ENCODE measurements at regions not wholly inside any gene's neighbourhood (a gene's known extent, or its start where the extent isn't known, plus 50 kb on each side); places are given as distances from the start of the nearest gene placed in this dataset.

DNA sequence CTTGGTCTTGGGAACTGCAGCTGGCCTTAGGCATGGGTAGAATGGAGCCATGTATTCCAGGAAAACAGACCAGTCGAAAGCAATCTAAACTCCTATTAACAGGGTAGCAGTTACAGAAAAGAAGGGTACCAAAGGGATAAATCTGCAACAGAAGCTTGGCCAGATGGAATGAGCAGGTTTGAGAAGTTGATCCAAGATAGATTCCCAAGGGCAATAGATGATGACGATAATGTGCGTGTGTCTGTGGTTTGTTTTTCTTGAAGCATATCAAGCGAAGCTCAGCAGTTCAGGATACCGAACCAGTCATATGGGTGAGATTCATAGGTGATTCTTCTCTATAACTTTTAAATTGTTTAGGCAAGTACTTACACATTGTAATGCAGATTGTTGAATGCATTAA is 203.8 kb upstream of the SEMA6D start:
- DNase-seq (ENCODE audit: low spot score), result no peak
- Histone ChIP-seq H3K27ac (no peak overlapping the region), H3K4me3 (no peak overlapping the region)
- TF ChIP-seq, protein P1, sequence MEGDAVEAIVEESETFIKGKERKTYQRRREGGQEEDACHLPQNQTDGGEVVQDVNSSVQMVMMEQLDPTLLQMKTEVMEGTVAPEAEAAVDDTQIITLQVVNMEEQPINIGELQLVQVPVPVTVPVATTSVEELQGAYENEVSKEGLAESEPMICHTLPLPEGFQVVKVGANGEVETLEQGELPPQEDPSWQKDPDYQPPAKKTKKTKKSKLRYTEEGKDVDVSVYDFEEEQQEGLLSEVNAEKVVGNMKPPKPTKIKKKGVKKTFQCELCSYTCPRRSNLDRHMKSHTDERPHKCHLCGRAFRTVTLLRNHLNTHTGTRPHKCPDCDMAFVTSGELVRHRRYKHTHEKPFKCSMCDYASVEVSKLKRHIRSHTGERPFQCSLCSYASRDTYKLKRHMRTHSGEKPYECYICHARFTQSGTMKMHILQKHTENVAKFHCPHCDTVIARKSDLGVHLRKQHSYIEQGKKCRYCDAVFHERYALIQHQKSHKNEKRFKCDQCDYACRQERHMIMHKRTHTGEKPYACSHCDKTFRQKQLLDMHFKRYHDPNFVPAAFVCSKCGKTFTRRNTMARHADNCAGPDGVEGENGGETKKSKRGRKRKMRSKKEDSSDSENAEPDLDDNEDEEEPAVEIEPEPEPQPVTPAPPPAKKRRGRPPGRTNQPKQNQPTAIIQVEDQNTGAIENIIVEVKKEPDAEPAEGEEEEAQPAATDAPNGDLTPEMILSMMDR (IDR thresholded peaks at IDR 0.05), result no peak

GRCh38 chr15:47514200-47514652 is 203.1 kb upstream of the SEMA6D start:
- Histone ChIP-seq H3K27ac (no peak overlapping the region), H3K4me3 (no peak overlapping the region)
- TF ChIP-seq, protein P1 (IDR thresholded peaks at IDR 0.05), result no peak
- no peak for DNase-seq (ENCODE audit: low spot score)

GRCh38 chr15:47516558-47516957 is 200.7 kb upstream of the SEMA6D start:
- TF ChIP-seq, protein P1 (IDR thresholded peaks at IDR 0.05), result no peak
- no peak for DNase-seq (ENCODE audit: low spot score)
- no peak overlapping the region for H3K4me3 ChIP-seq
- H3K27ac ChIP-seq, result no peak overlapping the region

DNA sequence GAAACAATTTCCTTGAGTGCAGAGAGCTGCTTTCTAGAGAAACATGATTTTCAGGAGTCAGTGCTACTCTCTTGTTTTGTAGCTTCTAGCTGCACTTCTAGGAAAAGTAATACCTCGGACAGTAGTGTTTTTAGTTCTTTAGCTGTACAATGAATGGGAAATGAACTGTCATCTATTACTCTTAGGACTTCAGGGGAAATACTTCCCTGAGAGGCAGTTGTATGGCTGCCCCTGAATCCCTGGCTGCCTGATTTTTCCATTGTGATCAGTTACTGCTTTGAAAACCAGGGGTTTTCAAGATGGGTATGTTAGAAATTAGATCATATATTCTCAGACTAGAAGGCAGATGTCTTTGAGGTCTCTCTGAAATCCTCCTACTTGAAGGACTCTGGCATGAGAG is 200.3 kb upstream of the SEMA6D start:
- Histone ChIP-seq H3K27ac (no peak overlapping the region), H3K4me3 (no peak overlapping the region)
- TF ChIP-seq, protein P1 (IDR thresholded peaks at IDR 0.05), result no peak
- no peak for DNase-seq (ENCODE audit: low spot score)

- TF ChIP-seq, protein P1 (IDR thresholded peaks at IDR 0.05), result no peak
- H3K27ac ChIP-seq, result no peak overlapping the region
- no peak for DNase-seq (ENCODE audit: low spot score)
- no peak overlapping the region for H3K4me3 ChIP-seq
These were observed 199.6 kb upstream of the SEMA6D start for GRCh38 chr15:47517737-47518136.

GRCh38 chr15:47523681-47524475 is 193.4 kb upstream of the SEMA6D start:
- no peak for DNase-seq (ENCODE audit: low spot score)
- Histone ChIP-seq H3K27ac (no peak overlapping the region), H3K4me3 (no peak overlapping the region)
- TF ChIP-seq, protein P1 (IDR thresholded peaks at IDR 0.05), result no peak

DNA sequence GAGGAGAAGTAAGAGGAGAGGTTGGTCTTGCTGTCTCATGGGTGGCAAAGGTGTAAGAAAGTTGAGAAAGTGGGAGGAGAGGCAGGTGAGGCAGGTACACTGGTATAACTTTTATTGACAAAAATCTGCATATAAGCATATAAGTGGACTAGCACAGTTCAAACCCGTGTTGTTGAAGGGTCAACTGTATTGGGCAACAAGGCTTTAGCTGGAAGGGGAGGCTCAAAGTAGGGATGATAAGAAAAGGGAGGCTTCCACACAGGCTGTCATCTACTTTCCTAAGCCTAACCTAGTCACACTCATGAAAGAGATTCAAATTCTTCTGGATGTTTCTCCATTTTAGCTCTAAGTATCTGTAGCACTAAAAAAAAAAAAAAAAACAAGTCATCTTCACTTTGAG is 188.1 kb upstream of the SEMA6D start:
- no peak for DNase-seq (ENCODE audit: low spot score)
- TF ChIP-seq, protein P1 (IDR thresholded peaks at IDR 0.05), result no peak
- Histone ChIP-seq H3K27ac (no peak overlapping the region), H3K4me3 (no peak overlapping the region)

Data from coronary artery (tissue), 2 donors.